Caco-2 (cell line): ENCODE measurements at regions not wholly inside any gene's neighbourhood (a gene's known extent, or its start where the extent isn't known, plus 50 kb on each side); places are given as distances from the start of the nearest gene placed in this dataset.

Experiments
- BruUV-seq: library from RNA; stranded (reverse); fragments of 400-500 nt; replicated peaks from 2 replicates; lab custom pipeline; 2021; lab: Mats Ljungman, UMichigan
- CTCF ChIA-PET: fragments of 300-600 bp; sonication (Branson Sonifier 250); formaldehyde crosslinking; loops from one replicate; lab custom pipeline; 2022; ENCODE audit warnings: antibody characterized with exemption; lab: Charles Lee
- POLR2A ChIA-PET: fragments of 300-600 bp; sonication (Branson Sonifier 250); formaldehyde crosslinking; loops from one replicate; lab custom pipeline; 2022; ENCODE audit warnings: antibody characterized with exemption; lab: Charles Lee
- DNase-seq, 2 experiments: peaks; one replicate each; pipeline versions ENCODE4 v3.0.0 to v3.0.0-alpha.2; 2020 to 2022
- H3K27me3 ChIP-seq: replicated peaks from 2 replicates; pipeline ENCODE4 v1.6.0; 2011; ENCODE audit warnings: low read length; ENCODE audit not compliant: control insufficient read depth, insufficient read depth
- H3K36me3 ChIP-seq: 2 replicates; pipeline ENCODE4 v1.5.1; 2011; ENCODE audit warnings: low read length; ENCODE audit not compliant: control insufficient read depth, insufficient read depth
- H3K4me1 ChIP-seq: fragments of 250-450 bp; sonication (Bioruptor Pico); 2 replicates; pipeline ENCODE4 v1.5.1; 2020; ENCODE audit warnings: mild to moderate bottlenecking
- H3K4me3 ChIP-seq: 2 replicates; pipeline ENCODE4 v1.5.1; 2011; ENCODE audit warnings: low read depth, mild to moderate bottlenecking, control low read depth, low read length
- H3K9me3 ChIP-seq: fragments of 250-450 bp; sonication (Bioruptor Pico); 2 replicates; pipeline ENCODE4 v1.5.1; 2020; ENCODE audit warnings: mild to moderate bottlenecking, moderate library complexity
- H3K27ac Mint-ChIP-seq: one replicate; pipeline ENCODE4 v1.8.0; 2022; ENCODE audit warnings: mixed read lengths; ENCODE audit not compliant: unreplicated experiment
- H3K27me3 Mint-ChIP-seq: one replicate; pipeline ENCODE4 v1.8.0; 2022; ENCODE audit warnings: mixed read lengths; ENCODE audit not compliant: insufficient read depth, unreplicated experiment
- H3K36me3 Mint-ChIP-seq: one replicate; pipeline ENCODE4 v1.8.0; 2022; ENCODE audit warnings: mild to moderate bottlenecking, mixed read lengths; ENCODE audit not compliant: insufficient read depth, unreplicated experiment
- H3K4me1 Mint-ChIP-seq: one replicate; pipeline ENCODE4 v1.8.0; 2022; ENCODE audit warnings: low read depth, mixed read lengths; ENCODE audit not compliant: unreplicated experiment
- H3K4me3 Mint-ChIP-seq: one replicate; pipeline ENCODE4 v1.8.0; 2022; ENCODE audit warnings: mild to moderate bottlenecking, moderate library complexity, mixed read lengths; ENCODE audit not compliant: unreplicated experiment
- H3K9me3 Mint-ChIP-seq: one replicate; pipeline ENCODE4 v1.8.0; 2022; ENCODE audit warnings: mixed read lengths; ENCODE audit not compliant: unreplicated experiment
- intact Hi-C: fragments of 100-400 bp; cut with micrococcal nuclease; formaldehyde crosslinking; loops from one replicate; pipeline ENCODE4 v1.10.0; 2022; ENCODE audit not compliant: unreplicated experiment
- TF ChIP-seq, protein P1 (sequence below), 2 experiments: fragments of 200-600 bp in 1 of 2; IDR thresholded peaks; 1 replicate in 1 of 2; 2 replicates in 1 of 2; pipeline versions ENCODE4 v1.5.1 to v1.8.0; 2011 to 2022; ENCODE audit warnings: antibody characterized with exemption in 1 of 2, control low read depth in 1 of 2, inconsistent platforms in 1 of 2, low read depth in 1 of 2, low read length in 1 of 2, mild to moderate bottlenecking in 1 of 2, moderate library complexity in 1 of 2; ENCODE audit not compliant: insufficient read depth in 1 of 2, severe bottlenecking in 1 of 2, unreplicated experiment in 1 of 2

GRCh38 chr3:72577190-72577589 is 271.1 kb downstream of the SHQ1 start:
- H3K9me3 Mint-ChIP-seq: no peaks in the 10 kb centered on the region
- H3K9me3 ChIP-seq: no peaks in the 10 kb centered on the region
- no peaks in the 10 kb centered on the region for H3K4me1 Mint-ChIP-seq
- DNase-seq: no peak
- BruUV-seq: no TSS peak
- H3K27ac Mint-ChIP-seq: no peak overlapping the region
- POLR2A ChIA-PET: no interaction called here
- H3K27me3 Mint-ChIP-seq: no peaks in the 10 kb centered on the region
- H3K36me3 Mint-ChIP-seq: no peaks in the 10 kb centered on the region
- CTCF ChIA-PET: interaction anchor here (0.7 kb wide), 1 partner anchor 543 kb away, joined by 4 read pairs; no protein-coding TSS in a partner anchor
- peaks cover 8% of the 10 kb centered on the region; the same call in 1 of the 2 replicates for H3K4me1 ChIP-seq
- intact Hi-C loops: no loop called here
- no peaks in the 10 kb centered on the region for H3K36me3 ChIP-seq
- H3K27me3 ChIP-seq: no peaks in the 10 kb centered on the region
- no peak overlapping the region for H3K4me3 ChIP-seq
- H3K4me3 Mint-ChIP-seq: no peak overlapping the region
- TF ChIP-seq, protein P1, sequence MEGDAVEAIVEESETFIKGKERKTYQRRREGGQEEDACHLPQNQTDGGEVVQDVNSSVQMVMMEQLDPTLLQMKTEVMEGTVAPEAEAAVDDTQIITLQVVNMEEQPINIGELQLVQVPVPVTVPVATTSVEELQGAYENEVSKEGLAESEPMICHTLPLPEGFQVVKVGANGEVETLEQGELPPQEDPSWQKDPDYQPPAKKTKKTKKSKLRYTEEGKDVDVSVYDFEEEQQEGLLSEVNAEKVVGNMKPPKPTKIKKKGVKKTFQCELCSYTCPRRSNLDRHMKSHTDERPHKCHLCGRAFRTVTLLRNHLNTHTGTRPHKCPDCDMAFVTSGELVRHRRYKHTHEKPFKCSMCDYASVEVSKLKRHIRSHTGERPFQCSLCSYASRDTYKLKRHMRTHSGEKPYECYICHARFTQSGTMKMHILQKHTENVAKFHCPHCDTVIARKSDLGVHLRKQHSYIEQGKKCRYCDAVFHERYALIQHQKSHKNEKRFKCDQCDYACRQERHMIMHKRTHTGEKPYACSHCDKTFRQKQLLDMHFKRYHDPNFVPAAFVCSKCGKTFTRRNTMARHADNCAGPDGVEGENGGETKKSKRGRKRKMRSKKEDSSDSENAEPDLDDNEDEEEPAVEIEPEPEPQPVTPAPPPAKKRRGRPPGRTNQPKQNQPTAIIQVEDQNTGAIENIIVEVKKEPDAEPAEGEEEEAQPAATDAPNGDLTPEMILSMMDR (IDR thresholded peaks at IDR 0.05; ENCODE audit: insufficient read depth in 1 of 2, low read depth in 1 of 2, low read length in 1 of 2, severe bottlenecking in 1 of 2, unreplicated experiment in 1 of 2): no peak

DNA sequence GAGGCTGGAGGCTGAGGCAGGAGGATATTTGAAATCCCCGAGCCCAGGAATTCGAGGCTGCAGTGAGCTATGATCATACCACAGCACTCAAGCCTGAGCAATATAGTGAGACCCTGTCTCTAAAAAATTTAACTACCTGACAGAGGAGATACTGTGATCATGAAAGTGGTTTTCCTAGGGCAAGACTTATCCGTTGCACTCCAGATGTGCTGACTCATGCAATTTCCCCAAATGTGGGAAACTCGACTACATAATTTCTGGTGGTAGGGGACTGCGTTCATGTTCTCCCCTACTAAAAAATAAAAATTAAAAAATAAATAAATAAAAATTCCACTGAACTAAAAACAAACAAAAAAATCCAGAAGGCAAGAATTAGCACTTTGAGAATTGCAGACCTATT is 271.7 kb downstream of the SHQ1 start:
- H3K9me3 Mint-ChIP-seq: no peaks in the 10 kb centered on the region
- H3K36me3 ChIP-seq: no peaks in the 10 kb centered on the region
- H3K27me3 Mint-ChIP-seq: no peaks in the 10 kb centered on the region
- no peak overlapping the region for H3K4me3 ChIP-seq
- peaks cover 13% of the 10 kb centered on the region for H3K4me1 ChIP-seq
- no peak overlapping the region for H3K27ac Mint-ChIP-seq
- BruUV-seq: no TSS peak
- no peaks in the 10 kb centered on the region for H3K9me3 ChIP-seq
- no peak overlapping the region for H3K4me3 Mint-ChIP-seq
- intact Hi-C loops: no loop called here
- no peaks in the 10 kb centered on the region for H3K36me3 Mint-ChIP-seq
- POLR2A ChIA-PET: no interaction called here
- CTCF ChIA-PET: interaction anchor here (0.7 kb wide), 1 partner anchor 544 kb away, joined by 4 read pairs; no protein-coding TSS in a partner anchor
- TF ChIP-seq, protein P1 (IDR thresholded peaks at IDR 0.05; ENCODE audit: insufficient read depth in 1 of 2, low read depth in 1 of 2, low read length in 1 of 2, severe bottlenecking in 1 of 2, unreplicated experiment in 1 of 2): no peak
- no peak for DNase-seq
- H3K4me1 Mint-ChIP-seq: no peaks in the 10 kb centered on the region
- H3K27me3 ChIP-seq: no peaks in the 10 kb centered on the region

DNA sequence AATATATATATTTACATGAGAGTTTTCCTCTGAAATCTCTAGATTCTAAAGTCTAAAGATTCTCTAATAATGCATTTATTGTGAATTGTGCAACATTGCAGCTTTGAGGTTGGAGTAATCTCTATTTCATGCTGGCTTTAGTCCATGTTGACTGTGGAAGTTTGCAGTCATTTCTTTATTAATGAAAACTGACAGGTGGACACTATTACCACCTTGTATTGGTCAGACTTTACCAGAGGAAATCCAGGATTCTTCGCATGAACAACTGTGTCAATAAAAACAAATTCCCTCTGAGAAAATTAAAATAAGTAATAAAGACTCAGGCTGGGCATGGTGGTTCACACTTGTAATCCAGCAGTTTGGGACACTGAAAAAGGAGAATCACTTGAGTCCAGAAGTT is 274.1 kb downstream of the SHQ1 start:
- Mint-ChIP-seq H3K9me3 (no peaks in the 10 kb centered on the region), H3K4me3 (no peak overlapping the region), H3K4me1 (no peaks in the 10 kb centered on the region), H3K36me3 (no peaks in the 10 kb centered on the region), H3K27ac (no peak overlapping the region), H3K27me3 (no peaks in the 10 kb centered on the region)
- DNase-seq: no peak
- H3K36me3 ChIP-seq: no peaks in the 10 kb centered on the region
- H3K27me3 ChIP-seq: no peaks in the 10 kb centered on the region
- ChIA-PET CTCF (no interaction called here), POLR2A (no interaction called here)
- BruUV-seq: no TSS peak
- intact Hi-C loops: no loop called here
- no peaks in the 10 kb centered on the region for H3K9me3 ChIP-seq
- TF ChIP-seq, protein P1 (IDR thresholded peaks at IDR 0.05; ENCODE audit: insufficient read depth in 1 of 2, low read depth in 1 of 2, low read length in 1 of 2, severe bottlenecking in 1 of 2, unreplicated experiment in 1 of 2): no peak
- H3K4me1 ChIP-seq: peaks cover 21% of the 10 kb centered on the region
- no peak overlapping the region for H3K4me3 ChIP-seq
